GOT3 (cell line): ENCODE measurements at regions not wholly inside any gene's neighbourhood (a gene's known extent, or its start where the extent isn't known, plus 50 kb on each side); places are given as distances from the start of the nearest gene placed in this dataset.
"Not testable (repeated sequence)": the region's sequence is repeated elsewhere in the genome, so short reads cannot be mapped to it uniquely, and the experiment has no call there.

Experiments used
- DNase-seq: peaks from one replicate; lab custom pipeline; 2025; ENCODE audit warnings: mixed read lengths; lab: John Stamatoyannopoulos, UW

- DNase-seq = no peak
These were observed 225.3 kb upstream of the B3GALT2 start for GRCh38 chr1:193411714-193412113.

GRCh38 chr1:193411215-193411614, 224.8 kb upstream of the B3GALT2 start:
- DNase-seq = no peak

GRCh38 chr1:193408782-193409293, 222.4 kb upstream of the B3GALT2 start:
- no peak for DNase-seq

GRCh38 chr1:193406901-193407300, 220.5 kb upstream of the B3GALT2 start:
- no peak for DNase-seq

GRCh38 chr1:193404236-193404635, 217.8 kb upstream of the B3GALT2 start:
- DNase-seq = no peak

- no peak for DNase-seq
These were observed 216.6 kb upstream of the B3GALT2 start for GRCh38 chr1:193402977-193403376.

DNA sequence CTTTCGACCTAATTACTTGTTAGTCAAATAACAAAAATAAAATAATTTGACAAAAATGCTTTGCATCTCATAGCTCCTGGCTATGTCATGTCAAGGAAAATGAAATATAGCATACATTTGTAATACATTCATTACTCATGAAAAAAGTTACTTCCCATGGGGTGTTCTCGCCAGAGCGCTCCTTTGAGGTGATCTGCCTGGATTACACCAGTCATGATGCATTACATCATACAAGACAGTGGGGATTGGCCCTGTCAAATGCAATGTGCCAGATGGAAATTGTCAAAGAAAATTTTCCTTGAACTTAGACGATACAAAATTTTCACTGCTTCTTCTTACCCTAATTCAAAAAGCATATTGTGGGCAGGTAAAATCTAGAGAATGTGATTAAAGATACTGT, 215.6 kb upstream of the B3GALT2 start:
- DNase-seq = no peak

GRCh38 chr1:193394336-193394735, 207.9 kb upstream of the B3GALT2 start:
- no peak for DNase-seq

GRCh38 chr1:193392686-193393085, 206.3 kb upstream of the B3GALT2 start:
- DNase-seq = no peak

DNA sequence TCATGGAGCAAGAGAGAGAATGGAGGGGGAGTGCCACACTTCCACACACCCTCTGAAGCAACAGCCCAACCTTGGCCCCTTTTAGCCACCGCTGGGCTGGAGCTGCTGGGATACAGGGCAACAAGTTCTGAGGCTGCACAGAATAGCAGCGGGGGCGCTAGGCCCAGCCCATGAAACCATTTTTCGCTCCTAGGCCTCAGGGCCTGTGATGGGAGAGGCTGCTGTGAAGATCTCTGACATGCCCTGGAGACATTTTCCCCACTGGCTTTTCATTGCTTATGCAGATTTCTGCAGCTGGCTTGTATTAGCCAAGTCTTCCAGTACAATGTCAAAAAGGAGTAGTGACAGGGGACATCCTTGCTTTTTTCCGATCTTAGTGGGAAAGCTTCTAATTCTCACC, 202.3 kb upstream of the B3GALT2 start:
- no peak for DNase-seq

- DNase-seq = no peak
These were observed 201.8 kb upstream of the B3GALT2 start for GRCh38 chr1:193388165-193388564.

- DNase-seq = no peak
These were observed 201.0 kb upstream of the B3GALT2 start for GRCh38 chr1:193387406-193387805.

DNA sequence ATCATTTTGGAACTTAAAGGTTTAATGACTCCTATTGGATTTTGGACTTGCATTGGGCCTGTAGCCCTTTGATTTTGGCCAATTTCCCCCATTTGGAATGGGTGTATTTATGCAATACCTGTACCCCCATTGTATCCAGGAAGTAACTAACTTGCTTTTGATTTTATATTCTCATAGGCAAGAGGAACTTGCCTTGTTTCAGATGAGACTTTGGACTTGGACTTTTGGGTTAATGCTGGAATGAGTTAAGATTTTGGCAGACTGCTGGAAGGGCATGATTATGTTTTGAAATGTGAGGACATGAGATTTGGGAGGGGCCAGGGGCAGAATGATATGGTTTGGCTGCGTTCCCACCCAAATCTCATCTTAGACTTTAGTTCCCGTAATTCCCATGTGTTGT, 192.0 kb upstream of the B3GALT2 start:
- DNase-seq = not testable (repeated sequence)

DNA sequence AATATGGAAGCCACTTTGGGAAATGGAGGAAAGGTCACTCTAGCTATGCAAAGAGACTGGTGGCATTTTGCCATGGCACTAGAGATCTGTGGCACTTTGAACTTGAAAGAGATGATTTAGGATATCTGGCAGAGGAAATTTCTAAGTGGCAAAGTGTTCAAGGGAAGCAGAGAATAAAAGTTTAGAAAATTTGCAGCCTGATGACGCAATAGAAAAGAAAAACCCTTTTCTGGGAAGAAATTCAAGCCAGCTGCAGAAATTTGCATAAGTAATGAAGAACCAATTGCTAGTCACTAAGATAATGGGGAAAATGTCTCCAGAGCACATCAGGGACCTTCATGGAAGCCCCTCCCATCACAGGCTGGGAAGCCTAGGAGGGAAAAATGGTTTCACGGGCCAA, 191.1 kb upstream of the B3GALT2 start:
- DNase-seq = no peak

DNA sequence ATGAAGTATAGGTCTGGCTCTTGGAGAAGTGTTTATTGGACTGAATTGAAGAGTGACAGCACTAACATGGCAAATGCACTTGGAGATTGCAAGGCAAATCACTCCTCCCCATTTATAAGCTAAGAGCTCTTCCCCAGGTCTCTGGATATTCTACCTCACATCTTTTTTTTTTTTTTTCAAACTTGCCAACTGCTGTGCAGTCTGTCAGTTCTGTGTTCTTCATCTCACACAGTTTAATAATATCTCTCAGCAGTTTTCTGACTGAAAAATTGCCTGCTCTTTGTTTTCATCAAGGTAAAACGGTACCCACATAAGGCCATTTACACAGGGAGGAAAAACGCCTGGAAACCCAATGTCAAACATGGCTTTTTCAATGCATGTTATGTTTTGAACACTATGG, 186.1 kb upstream of the B3GALT2 start:
- DNase-seq = no peak

DNA sequence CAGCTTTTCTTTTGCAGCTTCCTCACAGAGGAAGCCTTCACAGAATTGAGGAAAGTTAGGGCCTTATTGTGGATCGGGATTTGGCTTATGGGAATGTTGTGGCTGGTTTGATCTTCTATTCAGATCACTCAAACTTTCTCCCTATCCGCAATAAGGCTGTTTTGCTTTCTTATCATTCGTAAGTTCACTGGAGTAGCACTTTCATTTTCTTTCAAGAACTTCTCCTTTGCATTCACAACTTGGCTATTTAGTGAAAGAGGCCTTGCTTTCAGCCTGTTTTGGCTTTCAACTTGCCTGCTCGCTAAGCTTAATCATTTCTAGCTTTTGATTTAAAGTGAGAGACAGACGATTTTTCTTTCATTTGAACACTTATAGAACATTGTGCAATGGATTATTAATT, 181.9 kb upstream of the B3GALT2 start:
- DNase-seq = no peak

GRCh38 chr1:193367863-193368262, 181.4 kb upstream of the B3GALT2 start:
- DNase-seq = no peak

DNA sequence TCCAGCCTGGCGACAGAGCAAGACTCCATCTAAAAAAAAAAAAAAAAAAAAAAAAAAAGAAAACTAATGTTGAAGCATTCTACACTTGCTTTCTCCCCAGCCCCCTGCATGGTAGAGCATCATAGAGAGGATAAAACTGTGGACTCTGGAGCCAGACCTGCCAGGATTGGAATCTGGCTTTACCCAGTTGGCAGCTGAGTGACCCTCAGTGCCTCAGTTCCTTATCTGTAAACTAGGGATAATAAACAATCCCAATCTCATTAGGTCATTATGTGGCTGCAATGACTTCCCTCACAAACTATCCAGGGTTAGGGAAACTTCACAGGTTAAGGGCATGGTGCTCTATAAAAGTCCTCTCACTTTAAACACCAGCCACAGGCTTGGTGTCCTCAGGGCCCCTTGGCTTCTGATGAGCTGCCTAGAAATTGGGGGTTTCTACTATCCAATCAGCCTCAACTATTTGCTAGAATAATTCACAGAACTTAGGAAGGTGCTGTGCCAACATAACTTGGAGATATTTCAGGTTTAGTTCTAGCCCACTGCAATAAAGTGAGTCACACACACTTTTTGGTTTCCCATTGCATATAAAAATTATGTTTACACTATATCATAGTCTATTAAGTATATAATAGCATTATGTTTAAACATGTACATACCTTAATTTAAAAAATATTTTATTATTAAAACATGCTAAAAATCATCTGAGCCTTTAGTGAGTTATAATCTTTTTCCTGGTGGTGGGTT, 180.5 kb upstream of the B3GALT2 start:
- DNase-seq = no peak

- DNase-seq = no peak
These were observed 179.6 kb upstream of the B3GALT2 start for GRCh38 chr1:193365966-193366365.

DNA sequence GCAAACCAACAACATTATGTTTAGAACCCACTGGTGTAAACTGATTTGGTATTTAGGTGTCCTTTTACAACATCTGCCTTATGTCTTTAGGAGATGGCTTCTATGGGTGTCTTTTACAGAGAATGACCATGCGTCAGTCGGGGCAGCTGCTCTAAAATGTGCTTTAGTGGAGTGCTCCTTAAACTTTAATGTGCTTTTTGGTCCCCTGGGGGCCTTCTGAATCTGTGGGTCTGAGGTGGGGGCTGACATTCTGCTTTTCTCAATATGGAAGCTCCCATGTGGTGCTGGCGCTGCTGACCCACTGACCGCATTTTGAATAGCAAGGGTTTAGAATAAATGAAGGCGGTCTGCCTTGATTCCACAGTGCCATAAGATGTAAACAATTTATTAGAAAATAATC, 173.2 kb upstream of the B3GALT2 start:
- DNase-seq = no peak

DNA sequence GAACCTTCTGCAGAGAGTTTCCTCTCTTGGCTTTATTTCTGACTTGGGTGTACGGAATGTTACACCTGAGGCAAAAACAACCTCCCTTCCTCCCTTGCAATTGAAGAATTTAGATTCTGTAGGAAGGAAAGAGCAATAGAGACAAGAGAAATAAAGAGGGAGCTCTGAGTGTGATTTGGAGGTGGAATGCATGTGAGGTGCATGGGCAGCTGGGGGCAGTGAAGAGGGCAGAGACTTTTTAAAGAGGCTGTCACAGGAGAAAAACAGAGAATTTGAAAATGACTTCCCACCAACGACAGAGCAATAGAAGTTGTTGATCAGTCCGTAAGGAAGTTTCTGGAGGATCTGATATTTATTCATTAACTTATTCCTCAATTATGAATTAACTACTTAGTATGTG, 172.0 kb upstream of the B3GALT2 start:
- DNase-seq = no peak

DNA sequence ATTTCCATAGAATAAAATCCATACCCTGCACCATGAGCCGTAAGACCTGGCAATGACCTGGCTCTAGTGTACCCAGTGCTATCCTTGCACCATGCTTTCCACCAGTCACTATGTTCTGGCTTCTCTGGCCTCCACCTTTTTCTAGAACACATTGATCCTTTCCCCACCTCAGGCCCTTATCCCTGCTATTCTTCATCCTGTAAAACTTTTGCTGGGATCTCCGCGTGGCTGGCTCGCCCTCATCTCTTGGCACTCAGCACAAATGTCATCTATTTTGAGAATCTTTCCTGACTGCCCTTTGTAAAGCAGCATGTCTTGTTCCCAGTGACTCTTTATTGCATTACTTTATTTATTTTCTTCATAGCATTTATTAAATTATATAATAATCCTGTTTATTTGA, 169.8 kb upstream of the B3GALT2 start:
- no peak for DNase-seq

DNA sequence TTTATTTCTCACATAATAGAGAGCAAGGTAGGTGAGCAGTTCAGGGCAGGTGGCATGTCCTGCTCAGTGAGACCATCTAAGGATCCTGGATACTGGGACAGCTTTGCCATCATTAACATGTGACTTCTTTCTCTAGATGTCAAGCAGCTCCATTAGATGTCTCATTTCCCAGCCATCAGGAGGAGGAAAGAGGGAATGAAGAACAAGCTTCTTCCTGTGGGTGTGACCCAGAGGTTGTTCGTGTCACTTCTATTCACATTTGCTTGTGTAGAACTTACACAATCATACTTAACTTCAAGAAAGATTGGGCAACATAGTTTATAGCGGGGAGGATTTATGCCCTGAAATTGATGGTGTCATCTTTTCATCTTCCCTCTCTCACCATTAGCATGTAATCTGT, 169.2 kb upstream of the B3GALT2 start:
- DNase-seq = no peak

GRCh38 chr1:193355178-193355577, 168.8 kb upstream of the B3GALT2 start:
- DNase-seq = no peak
